GM19324 (cell line): ENCODE measurements at regions not wholly inside any gene's neighbourhood (a gene's known extent, or its start where the extent isn't known, plus 50 kb on each side); places are given as distances from the start of the nearest gene placed in this dataset.

Experiments
- ATAC-seq: cut with Tn5 transposase; IDR thresholded peaks from one replicate; pipeline ENCODE4 v1.9.1; 2021; ENCODE audit warnings: mild to moderate bottlenecking, moderate library complexity; ENCODE audit not compliant: unreplicated experiment, low FRiP score

DNA sequence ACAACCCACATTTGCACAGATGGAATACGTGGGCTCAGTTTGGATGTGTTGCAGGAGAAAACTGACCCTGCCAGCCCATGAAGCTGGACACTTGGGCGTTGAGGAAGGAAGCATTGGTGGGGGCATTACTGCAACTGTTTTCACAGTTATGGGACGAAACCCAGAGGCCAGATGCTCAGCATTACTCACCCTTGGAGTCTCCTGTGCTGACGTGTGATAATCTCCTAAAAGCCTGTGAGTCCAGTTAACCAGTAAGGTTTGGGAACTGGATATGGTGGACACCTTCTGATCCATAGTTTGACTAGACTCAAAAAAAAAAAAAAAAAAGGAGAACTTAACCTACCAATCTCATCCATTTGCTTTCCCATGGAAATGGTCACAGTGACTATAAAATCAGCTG lies 52.8 kb upstream of the EGLN3 start:
- ATAC-seq, result no peak

GRCh38 chr14:34003082-34003668 lies 52.3 kb upstream of the EGLN3 start:
- ATAC-seq, result no peak
